ENCODE measurements at regions not wholly inside any gene's neighbourhood (a gene's known extent, or its start where the extent isn't known, plus 50 kb on each side); places are given as distances from the start of the nearest gene placed in this dataset.

DNA sequence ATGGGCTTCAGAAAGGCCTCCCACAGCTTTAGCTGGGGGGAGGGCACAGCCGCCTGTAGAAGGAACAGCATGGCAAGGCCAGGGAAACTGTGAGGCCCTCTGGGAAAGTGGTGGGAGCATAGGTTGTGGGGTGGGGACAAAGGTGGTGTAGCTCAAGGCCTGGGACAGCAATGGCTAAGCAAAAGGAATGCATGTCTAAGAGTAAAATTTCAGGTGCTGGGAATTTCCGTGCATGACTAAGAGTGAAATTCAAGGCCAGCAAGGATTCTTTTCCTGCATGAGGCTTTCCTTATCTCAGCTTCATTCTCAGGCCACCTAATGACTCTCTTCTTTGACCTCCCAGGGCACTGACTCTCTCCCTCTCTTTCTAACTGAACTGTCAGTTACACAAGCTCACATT is 86.5 kb upstream of the WNT4 start:
- Mint-ChIP-seq H3K4me1 (peaks cover 72% of the 10 kb centered on the region), H3K27ac (peak overlapping the region; percentile 11)

DNA sequence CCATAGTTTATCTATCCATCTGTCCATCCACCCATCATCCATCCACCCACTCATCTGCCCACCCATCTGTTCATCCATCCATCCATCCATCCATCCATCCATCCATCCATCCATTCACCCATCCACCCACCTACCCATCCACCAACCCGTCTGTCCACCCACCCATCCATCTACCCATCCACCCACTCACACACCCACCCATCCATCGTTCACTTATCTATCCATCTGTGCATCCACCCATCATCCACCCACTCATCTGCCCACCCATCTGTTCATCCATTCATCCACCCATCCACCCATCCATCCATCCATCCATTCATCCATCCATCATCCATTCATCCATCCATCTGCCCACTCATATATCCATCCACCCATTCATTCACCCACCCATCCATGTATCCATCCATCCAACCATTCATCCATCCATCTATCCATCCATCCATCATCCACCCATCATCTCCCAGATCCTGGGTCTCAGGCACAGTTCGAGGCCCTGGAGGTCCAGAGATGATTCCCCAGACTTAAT is 88.2 kb upstream of the WNT4 start:
- H3K9me3 Mint-ChIP-seq: peaks cover 3% of the 10 kb centered on the region
- Histone ChIP-seq H3K36me3 (no peaks in the 10 kb centered on the region), H3F3A (ENCODE audit: low read depth) (peaks cover 25% of the 10 kb centered on the region), H3K9ac (no peak overlapping the region), H3K4me1 (peaks cover 19% of the 10 kb centered on the region), H3K79me2 (ENCODE audit: low read depth) (no peaks in the 10 kb centered on the region), H3K9me3 (ENCODE audit: low read depth) (no peaks in the 10 kb centered on the region), H3K27me3 (peaks cover 98% of the 10 kb centered on the region), H4K20me1 (ENCODE audit: low read depth) (peaks cover 62% of the 10 kb centered on the region), H3K27ac (no peak overlapping the region), H2AFZ (replicated peaks) (no peak overlapping the region), H3K4me2 (no peak overlapping the region), H3K4me3 (no peak overlapping the region)
- H3K27ac Mint-ChIP-seq: no peak overlapping the region
- peak overlapping the region; percentile 21 for H3K4me3 Mint-ChIP-seq
- peaks cover 68% of the 10 kb centered on the region for H3K4me1 Mint-ChIP-seq
- no peak for DNase-seq (ENCODE audit: low spot score)
- peaks cover 33% of the 10 kb centered on the region for H3K27me3 Mint-ChIP-seq (ENCODE audit: insufficient read depth, low read depth)
- TF ChIP-seq EZH2phosphoT487 (IDR thresholded peaks at IDR 0.05): no peak
- TF ChIP-seq, protein P1, sequence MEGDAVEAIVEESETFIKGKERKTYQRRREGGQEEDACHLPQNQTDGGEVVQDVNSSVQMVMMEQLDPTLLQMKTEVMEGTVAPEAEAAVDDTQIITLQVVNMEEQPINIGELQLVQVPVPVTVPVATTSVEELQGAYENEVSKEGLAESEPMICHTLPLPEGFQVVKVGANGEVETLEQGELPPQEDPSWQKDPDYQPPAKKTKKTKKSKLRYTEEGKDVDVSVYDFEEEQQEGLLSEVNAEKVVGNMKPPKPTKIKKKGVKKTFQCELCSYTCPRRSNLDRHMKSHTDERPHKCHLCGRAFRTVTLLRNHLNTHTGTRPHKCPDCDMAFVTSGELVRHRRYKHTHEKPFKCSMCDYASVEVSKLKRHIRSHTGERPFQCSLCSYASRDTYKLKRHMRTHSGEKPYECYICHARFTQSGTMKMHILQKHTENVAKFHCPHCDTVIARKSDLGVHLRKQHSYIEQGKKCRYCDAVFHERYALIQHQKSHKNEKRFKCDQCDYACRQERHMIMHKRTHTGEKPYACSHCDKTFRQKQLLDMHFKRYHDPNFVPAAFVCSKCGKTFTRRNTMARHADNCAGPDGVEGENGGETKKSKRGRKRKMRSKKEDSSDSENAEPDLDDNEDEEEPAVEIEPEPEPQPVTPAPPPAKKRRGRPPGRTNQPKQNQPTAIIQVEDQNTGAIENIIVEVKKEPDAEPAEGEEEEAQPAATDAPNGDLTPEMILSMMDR (IDR thresholded peaks at IDR 0.05): no peak
- no peak for TF ChIP-seq EZH2 (IDR thresholded peaks at IDR 0.05)
- no peaks in the 10 kb centered on the region for H3K36me3 Mint-ChIP-seq

More for the DNA sequence above, 86.5 kb upstream of the WNT4 start:
- Histone ChIP-seq H3K4me2 (no peak overlapping the region), H3K9ac (no peak overlapping the region), H3K36me3 (no peaks in the 10 kb centered on the region), H3K79me2 (ENCODE audit: low read depth) (no peaks in the 10 kb centered on the region), H3K27me3 (peaks cover 98% of the 10 kb centered on the region), H3K9me3 (ENCODE audit: low read depth) (no peaks in the 10 kb centered on the region), H3F3A (ENCODE audit: low read depth) (peaks cover 31% of the 10 kb centered on the region), H4K20me1 (ENCODE audit: low read depth) (peaks cover 71% of the 10 kb centered on the region), H3K4me1 (peaks cover 20% of the 10 kb centered on the region), H3K27ac (no peak overlapping the region), H2AFZ (replicated peaks) (no peak overlapping the region), H3K4me3 (no peak overlapping the region)
- peaks cover 1% of the 10 kb centered on the region for H3K36me3 Mint-ChIP-seq
- H3K4me3 Mint-ChIP-seq: no peak overlapping the region
- H3K27me3 Mint-ChIP-seq (ENCODE audit: insufficient read depth, low read depth): peaks cover 33% of the 10 kb centered on the region
- H3K9me3 Mint-ChIP-seq: peaks cover 11% of the 10 kb centered on the region
- no peak for TF ChIP-seq EZH2phosphoT487 (IDR thresholded peaks at IDR 0.05)
- TF ChIP-seq, protein P1 (IDR thresholded peaks at IDR 0.05): no peak
- TF ChIP-seq EZH2 (IDR thresholded peaks at IDR 0.05): no peak
- DNase-seq (ENCODE audit: low spot score): no peak

- Histone ChIP-seq H3K27me3 (peaks cover 98% of the 10 kb centered on the region), H3K4me1 (peaks cover 19% of the 10 kb centered on the region), H3K4me3 (no peak overlapping the region), H3K4me2 (no peak overlapping the region), H3F3A (ENCODE audit: low read depth) (peaks cover 14% of the 10 kb centered on the region), H3K27ac (no peak overlapping the region), H4K20me1 (ENCODE audit: low read depth) (peaks cover 59% of the 10 kb centered on the region), H3K9me3 (ENCODE audit: low read depth) (no peaks in the 10 kb centered on the region), H3K9ac (no peak overlapping the region), H3K36me3 (no peaks in the 10 kb centered on the region), H2AFZ (replicated peaks) (no peak overlapping the region), H3K79me2 (ENCODE audit: low read depth) (no peaks in the 10 kb centered on the region)
- Mint-ChIP-seq H3K27ac (peak overlapping the region; percentile 15), H3K27me3 (ENCODE audit: insufficient read depth, low read depth) (peaks cover 30% of the 10 kb centered on the region), H3K4me1 (peaks cover 61% of the 10 kb centered on the region), H3K9me3 (peaks cover 3% of the 10 kb centered on the region), H3K36me3 (no peaks in the 10 kb centered on the region), H3K4me3 (no peak overlapping the region)
- TF ChIP-seq EZH2 (IDR thresholded peaks at IDR 0.05): no peak
- TF ChIP-seq EZH2phosphoT487 (IDR thresholded peaks at IDR 0.05): no peak
- TF ChIP-seq, protein P1 (IDR thresholded peaks at IDR 0.05): no peak
- no peak for DNase-seq (ENCODE audit: low spot score)
Measured at GRCh38 chr1:22231995-22232690, 89.2 kb upstream of the WNT4 start.

All from neural progenitor cell (in vitro differentiated cells).